Body of pancreas (tissue), 4 donors: ENCODE measurements at regions not wholly inside any gene's neighbourhood (a gene's known extent, or its start where the extent isn't known, plus 50 kb on each side); places are given as distances from the start of the nearest gene placed in this dataset.

Experiments
- CTCF ChIP-seq, 7 experiments: fragments of 450-650 bp in 4 of 7; fragments of 200-600 bp in 3 of 7; sonication (generic) in 3 of 7; IDR thresholded peaks; one replicate each; pipeline ENCODE4 v1.5.1; 2016 to 2019; ENCODE audit warnings: antibody characterized with exemption in 7 of 7
- POLR2A ChIP-seq, 3 donors: fragments of 450-650 bp; IDR thresholded peaks; one replicate each; pipeline ENCODE4 v1.6.1; 2016; ENCODE audit warnings: antibody characterized with exemption in 3 of 3, mild to moderate bottlenecking in 2 of 3

- TF ChIP-seq CTCF (IDR thresholded peaks at IDR 0.05), result no peak
- no peak for TF ChIP-seq POLR2A (IDR thresholded peaks at IDR 0.05)
These were observed 1468.5 kb upstream of the B3GALT2 start for GRCh38 chr1:194654956-194655355.
